SKM-1 treated with dmso at 0.1 percent for 144 hours (cell line): ENCODE measurements at regions not wholly inside any gene's neighbourhood (a gene's known extent, or its start where the extent isn't known, plus 50 kb on each side); places are given as distances from the start of the nearest gene placed in this dataset.
"Not testable (repeated sequence)": the region's sequence is repeated elsewhere in the genome, so short reads cannot be mapped to it uniquely, and the experiment has no call there.

Experiments used
- DNase-seq: peaks from one replicate; lab custom pipeline; 2025; ENCODE audit not compliant: unreplicated experiment; lab: John Stamatoyannopoulos, UW

GRCh38 chr7:68839014-68839413 lies 759.3 kb upstream of the AUTS2 start:
- no peak for DNase-seq

- DNase-seq, result no peak
Measured at GRCh38 chr7:68840991-68841390, 757.3 kb upstream of the AUTS2 start.

GRCh38 chr7:68843985-68844384 lies 754.3 kb upstream of the AUTS2 start:
- DNase-seq, result not testable (repeated sequence)

GRCh38 chr7:68846811-68847325 lies 751.4 kb upstream of the AUTS2 start:
- no peak for DNase-seq

GRCh38 chr7:68853254-68853653 lies 745.0 kb upstream of the AUTS2 start:
- no peak for DNase-seq

- no peak for DNase-seq
Measured at GRCh38 chr7:68857571-68857970, 740.7 kb upstream of the AUTS2 start.

GRCh38 chr7:68858497-68858896 lies 739.8 kb upstream of the AUTS2 start:
- no peak for DNase-seq

- DNase-seq, result no peak
Measured at GRCh38 chr7:68861171-68861570, 737.1 kb upstream of the AUTS2 start.

- no peak for DNase-seq
Measured at GRCh38 chr7:68862261-68862660, 736.0 kb upstream of the AUTS2 start.

GRCh38 chr7:68862736-68863135 lies 735.5 kb upstream of the AUTS2 start:
- no peak for DNase-seq

- no peak for DNase-seq
Measured at GRCh38 chr7:68865351-68866199, 732.7 kb upstream of the AUTS2 start.

- DNase-seq, result no peak
Measured at GRCh38 chr7:68866200-68866570, 732.1 kb upstream of the AUTS2 start.

- DNase-seq, result not testable (repeated sequence)
Measured at GRCh38 chr7:68866721-68867120, 731.6 kb upstream of the AUTS2 start.

GRCh38 chr7:68868978-68869377 lies 729.3 kb upstream of the AUTS2 start:
- no peak for DNase-seq

GRCh38 chr7:68873616-68874015 lies 724.7 kb upstream of the AUTS2 start:
- DNase-seq, result no peak

- no peak for DNase-seq
Measured at GRCh38 chr7:68875857-68876256, 722.4 kb upstream of the AUTS2 start.

- DNase-seq, result not testable (repeated sequence)
Measured at GRCh38 chr7:68887116-68887515, 711.2 kb upstream of the AUTS2 start.

GRCh38 chr7:68888971-68889385 lies 709.3 kb upstream of the AUTS2 start:
- no peak for DNase-seq

- DNase-seq, result no peak
Measured at GRCh38 chr7:68892236-68892635, 706.0 kb upstream of the AUTS2 start.

GRCh38 chr7:68893411-68893810 lies 704.9 kb upstream of the AUTS2 start:
- DNase-seq, result no peak

- not testable (repeated sequence) for DNase-seq
Measured at GRCh38 chr7:68899156-68899555, 699.1 kb upstream of the AUTS2 start.

GRCh38 chr7:68900096-68900495 lies 698.2 kb upstream of the AUTS2 start:
- no peak for DNase-seq

- DNase-seq, result no peak
Measured at GRCh38 chr7:68904630-68905029, 693.6 kb upstream of the AUTS2 start.
